ENCODE measurements at regions not wholly inside any gene's neighbourhood (a gene's known extent, or its start where the extent isn't known, plus 50 kb on each side); places are given as distances from the start of the nearest gene placed in this dataset.

GRCh38 chr12:115507560-115507889 lies 770.0 kb downstream of the MED13L start:
- TF ChIP-seq CTCF (IDR thresholded peaks at IDR 0.05) (no peak), POLR2A (IDR thresholded peaks at IDR 0.05) (no peak)
